ENCODE measurements at regions not wholly inside any gene's neighbourhood (a gene's known extent, or its start where the extent isn't known, plus 50 kb on each side); places are given as distances from the start of the nearest gene placed in this dataset.

DNA sequence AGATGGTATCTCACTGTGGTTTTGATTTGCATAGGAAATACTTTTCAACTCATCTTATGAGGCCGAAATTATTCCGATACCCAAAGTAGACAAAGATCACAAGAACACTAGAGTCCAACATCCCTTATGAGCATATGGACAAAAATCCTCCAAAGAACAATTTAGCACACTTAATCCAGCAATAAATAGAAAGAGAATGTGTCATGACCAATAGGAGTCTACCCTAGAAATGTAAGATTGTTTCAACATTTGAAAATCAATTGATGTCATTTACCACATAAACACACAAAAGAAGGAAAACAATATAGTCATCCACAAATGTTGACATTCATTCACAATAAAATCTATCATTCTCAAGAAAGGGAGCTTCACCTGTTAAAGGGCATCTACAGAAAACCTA is 307.8 kb upstream of the SMIM21 start:
- 85 to 100% methylated on average over 2 of the region's 2 CpGs for WGBS, 2 experiments (ENCODE audit: insufficient coverage in 1 of 2, insufficient read length in 1 of 2)
- no peak for DNase-seq
- Histone ChIP-seq H3K4me3 (ENCODE audit: low read length) (no peak overlapping the region), H3K36me3 (ENCODE audit: control insufficient read depth, insufficient read depth, low read length) (no peaks in the 10 kb centered on the region), H3K4me1 (ENCODE audit: control insufficient read depth, insufficient read depth, low read length) (no peaks in the 10 kb centered on the region), H3K9ac (ENCODE audit: extremely low read depth, low read length, poor library complexity, severe bottlenecking) (no peak overlapping the region), H3K27ac (ENCODE audit: low read depth, low read length) (no peak overlapping the region), H3K27me3 (ENCODE audit: control insufficient read depth, insufficient read depth, low read length, poor library complexity, severe bottlenecking) (no peaks in the 10 kb centered on the region), H3K9me3 (ENCODE audit: control insufficient read depth, low read length) (no peaks in the 10 kb centered on the region)
- Mint-ChIP-seq H3K4me3 (no peak overlapping the region), H3K36me3 (ENCODE audit: low read depth) (no peaks in the 10 kb centered on the region), H3K9me3 (peaks cover 24% of the 10 kb centered on the region), H3K4me1 (no peaks in the 10 kb centered on the region), H3K27ac (no peak overlapping the region), H3K27me3 (ENCODE audit: insufficient read depth) (no peaks in the 10 kb centered on the region)
- TF ChIP-seq, protein P1, sequence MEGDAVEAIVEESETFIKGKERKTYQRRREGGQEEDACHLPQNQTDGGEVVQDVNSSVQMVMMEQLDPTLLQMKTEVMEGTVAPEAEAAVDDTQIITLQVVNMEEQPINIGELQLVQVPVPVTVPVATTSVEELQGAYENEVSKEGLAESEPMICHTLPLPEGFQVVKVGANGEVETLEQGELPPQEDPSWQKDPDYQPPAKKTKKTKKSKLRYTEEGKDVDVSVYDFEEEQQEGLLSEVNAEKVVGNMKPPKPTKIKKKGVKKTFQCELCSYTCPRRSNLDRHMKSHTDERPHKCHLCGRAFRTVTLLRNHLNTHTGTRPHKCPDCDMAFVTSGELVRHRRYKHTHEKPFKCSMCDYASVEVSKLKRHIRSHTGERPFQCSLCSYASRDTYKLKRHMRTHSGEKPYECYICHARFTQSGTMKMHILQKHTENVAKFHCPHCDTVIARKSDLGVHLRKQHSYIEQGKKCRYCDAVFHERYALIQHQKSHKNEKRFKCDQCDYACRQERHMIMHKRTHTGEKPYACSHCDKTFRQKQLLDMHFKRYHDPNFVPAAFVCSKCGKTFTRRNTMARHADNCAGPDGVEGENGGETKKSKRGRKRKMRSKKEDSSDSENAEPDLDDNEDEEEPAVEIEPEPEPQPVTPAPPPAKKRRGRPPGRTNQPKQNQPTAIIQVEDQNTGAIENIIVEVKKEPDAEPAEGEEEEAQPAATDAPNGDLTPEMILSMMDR (conservative IDR thresholded peaks at IDR 0.05), result no peak

DNA sequence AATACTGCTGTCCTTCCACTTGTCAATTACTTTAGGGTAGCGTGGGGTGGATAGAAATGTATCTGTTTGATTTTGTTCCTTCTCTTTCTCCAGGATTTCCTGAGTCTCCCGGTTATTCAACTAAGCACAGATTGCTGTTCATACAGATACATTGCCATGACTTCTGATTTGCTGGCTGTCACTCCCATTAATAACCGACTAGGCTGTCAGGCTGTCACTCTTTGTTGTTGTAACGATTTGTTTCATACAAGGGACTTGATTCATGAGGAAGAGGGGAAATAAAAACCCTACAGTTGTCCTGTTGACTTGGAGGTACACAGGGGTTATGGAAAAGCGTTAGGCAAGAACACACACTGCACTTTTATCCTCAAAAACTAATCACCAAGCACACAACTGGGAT is 302.7 kb upstream of the SMIM21 start:
- no peak overlapping the region for H3K27ac Mint-ChIP-seq

DNA sequence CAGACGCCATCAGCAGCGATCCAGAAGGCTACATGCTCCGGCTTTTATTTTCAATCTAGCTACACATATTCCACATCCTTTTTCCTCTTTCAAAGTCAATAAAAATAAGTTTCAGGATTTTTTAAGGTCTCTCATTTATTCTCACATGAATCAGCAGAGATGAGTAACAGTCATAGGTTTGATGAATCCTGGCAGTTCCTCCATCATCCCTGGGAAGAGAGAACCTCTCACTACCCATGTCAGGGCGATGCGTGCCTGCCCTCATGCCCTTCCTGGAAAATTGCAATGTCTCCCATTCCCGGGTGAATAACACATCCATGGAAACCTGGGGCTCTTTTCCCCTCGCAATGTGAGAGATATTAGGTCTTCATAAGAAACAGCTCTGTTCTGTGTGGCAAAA is 301.1 kb upstream of the SMIM21 start:
- Histone ChIP-seq H3K9ac (ENCODE audit: extremely low read depth, low read length, poor library complexity, severe bottlenecking) (no peak overlapping the region), H3K4me3 (ENCODE audit: low read length) (no peak overlapping the region), H3K36me3 (ENCODE audit: control insufficient read depth, insufficient read depth, low read length) (no peaks in the 10 kb centered on the region), H3K9me3 (ENCODE audit: control insufficient read depth, low read length) (no peaks in the 10 kb centered on the region), H3K4me1 (ENCODE audit: control insufficient read depth, insufficient read depth, low read length) (no peaks in the 10 kb centered on the region), H3K27me3 (ENCODE audit: control insufficient read depth, insufficient read depth, low read length, poor library complexity, severe bottlenecking) (no peaks in the 10 kb centered on the region), H3K27ac (ENCODE audit: low read depth, low read length) (no peak overlapping the region)
- no peak for DNase-seq
- no peak overlapping the region for H3K27ac Mint-ChIP-seq
- H3K36me3 Mint-ChIP-seq (ENCODE audit: low read depth), result no peaks in the 10 kb centered on the region
- H3K4me3 Mint-ChIP-seq, result no peak overlapping the region
- H3K27me3 Mint-ChIP-seq (ENCODE audit: insufficient read depth), result no peaks in the 10 kb centered on the region
- no peaks in the 10 kb centered on the region for H3K4me1 Mint-ChIP-seq
- TF ChIP-seq, protein P1 (conservative IDR thresholded peaks at IDR 0.05), result no peak
- WGBS, 2 experiments (ENCODE audit: insufficient coverage in 1 of 2, insufficient read length in 1 of 2), result 94 to 100% methylated on average over 2 to 7 of the region's 7 CpGs
- H3K9me3 Mint-ChIP-seq, result no peaks in the 10 kb centered on the region

More for the DNA sequence above, 302.7 kb upstream of the SMIM21 start:
- Mint-ChIP-seq H3K27me3 (ENCODE audit: insufficient read depth) (no peaks in the 10 kb centered on the region), H3K9me3 (peaks cover 3% of the 10 kb centered on the region), H3K4me3 (no peak overlapping the region), H3K4me1 (no peaks in the 10 kb centered on the region), H3K36me3 (ENCODE audit: low read depth) (no peaks in the 10 kb centered on the region)
- Histone ChIP-seq H3K4me3 (ENCODE audit: low read length) (no peak overlapping the region), H3K27me3 (ENCODE audit: control insufficient read depth, insufficient read depth, low read length, poor library complexity, severe bottlenecking) (no peaks in the 10 kb centered on the region), H3K9me3 (ENCODE audit: control insufficient read depth, low read length) (no peaks in the 10 kb centered on the region), H3K4me1 (ENCODE audit: control insufficient read depth, insufficient read depth, low read length) (no peaks in the 10 kb centered on the region), H3K36me3 (ENCODE audit: control insufficient read depth, insufficient read depth, low read length) (no peaks in the 10 kb centered on the region), H3K9ac (ENCODE audit: extremely low read depth, low read length, poor library complexity, severe bottlenecking) (no peak overlapping the region), H3K27ac (ENCODE audit: low read depth, low read length) (no peak overlapping the region)
- DNase-seq, result no peak
- TF ChIP-seq, protein P1 (conservative IDR thresholded peaks at IDR 0.05), result no peak
- WGBS, 2 experiments (ENCODE audit: insufficient coverage in 1 of 2, insufficient read length in 1 of 2), result 0 to 72% methylated on average over 1 to 5 of the region's 5 CpGs

Measured in endodermal cell (in vitro differentiated cells).